GM18517 (cell line): ENCODE measurements at regions not wholly inside any gene's neighbourhood (a gene's known extent, or its start where the extent isn't known, plus 50 kb on each side); places are given as distances from the start of the nearest gene placed in this dataset.

Source experiments
- ATAC-seq: cut with Tn5 transposase; IDR thresholded peaks from one replicate; pipeline ENCODE4 v1.9.1; 2021; ENCODE audit warnings: mild to moderate bottlenecking, moderate library complexity; ENCODE audit not compliant: unreplicated experiment

- ATAC-seq, result peak; percentile 98
Observed at GRCh38 chr14:62081012-62081612, 318.9 kb downstream of the SNAPC1 start.

GRCh38 chr14:62081951-62082350 is 319.7 kb downstream of the SNAPC1 start:
- ATAC-seq, result no peak

GRCh38 chr14:62082779-62083178 is 320.6 kb downstream of the SNAPC1 start:
- ATAC-seq, result no peak

- ATAC-seq, result no peak
Observed at GRCh38 chr14:62084020-62084419, 321.8 kb downstream of the SNAPC1 start.

GRCh38 chr14:62087191-62087590 is 325.0 kb downstream of the SNAPC1 start:
- ATAC-seq, result no peak

GRCh38 chr14:62093736-62094135 is 331.5 kb downstream of the SNAPC1 start:
- ATAC-seq, result no peak

GRCh38 chr14:62097072-62097471 is 334.9 kb downstream of the SNAPC1 start:
- ATAC-seq, result no peak

GRCh38 chr14:62097824-62098223 is 335.6 kb downstream of the SNAPC1 start:
- no peak for ATAC-seq

GRCh38 chr14:62098357-62098756 is 336.1 kb downstream of the SNAPC1 start:
- no peak for ATAC-seq

- no peak for ATAC-seq
Observed at GRCh38 chr14:62099091-62099490, 336.9 kb downstream of the SNAPC1 start.

GRCh38 chr14:62101189-62101588 is 339.0 kb downstream of the SNAPC1 start:
- no peak for ATAC-seq

- no peak for ATAC-seq
Observed at GRCh38 chr14:62101673-62102348, 339.6 kb downstream of the SNAPC1 start.

GRCh38 chr14:62102349-62102725 is 340.1 kb downstream of the SNAPC1 start:
- no peak for ATAC-seq

GRCh38 chr14:62103464-62103863 is 341.2 kb downstream of the SNAPC1 start:
- ATAC-seq, result no peak

- ATAC-seq, result no peak
Observed at GRCh38 chr14:62110941-62111340, 348.7 kb downstream of the SNAPC1 start.

- ATAC-seq, result peak; percentile 60
Observed at GRCh38 chr14:62117010-62117750, 355.0 kb downstream of the SNAPC1 start.

GRCh38 chr14:62117751-62118105 is 355.5 kb downstream of the SNAPC1 start:
- no peak for ATAC-seq

- no peak for ATAC-seq
Observed at GRCh38 chr14:62118461-62118860, 356.2 kb downstream of the SNAPC1 start.

GRCh38 chr14:62118871-62119270 is 356.7 kb downstream of the SNAPC1 start:
- no peak for ATAC-seq

GRCh38 chr14:62123961-62124360 is 361.7 kb downstream of the SNAPC1 start:
- no peak for ATAC-seq

- ATAC-seq, result no peak
Observed at GRCh38 chr14:62125793-62126192, 363.6 kb downstream of the SNAPC1 start.

- peak; percentile 76 for ATAC-seq
Observed at GRCh38 chr14:62126879-62127478, 364.8 kb downstream of the SNAPC1 start.
